GM12878 (cell line): ENCODE measurements at regions not wholly inside any gene's neighbourhood (a gene's known extent, or its start where the extent isn't known, plus 50 kb on each side); places are given as distances from the start of the nearest gene placed in this dataset.
"Not testable (repeated sequence)": the region's sequence is repeated elsewhere in the genome, so short reads cannot be mapped to it uniquely, and the experiment has no call there.

Experiments
- CBFB ChIP-seq: IDR thresholded peaks from 2 replicates; pipeline ENCODE4 v1.6.1; 2016; ENCODE audit warnings: antibody characterized with exemption, low read depth
- JUNB ChIP-seq: IDR thresholded peaks from 2 replicates; pipeline ENCODE4 v1.6.1; 2016; ENCODE audit warnings: antibody characterized with exemption, mild to moderate bottlenecking
- POLR2A ChIP-seq: IDR thresholded peaks from 2 replicates; pipeline ENCODE4 v1.6.1; 2011; ENCODE audit warnings: low read depth, mild to moderate bottlenecking, low read length
- TAF1 ChIP-seq: IDR thresholded peaks from 2 replicates; pipeline ENCODE4 v1.6.1; 2011; ENCODE audit warnings: mild to moderate bottlenecking, low read depth, low read length, borderline replicate concordance

GRCh38 chr6:85356743-85357142 lies 93.1 kb upstream of the NT5E start:
- not testable (repeated sequence) for TF ChIP-seq TAF1, POLR2A, CBFB, JUNB
